GM23248 (cell line): ENCODE measurements at regions not wholly inside any gene's neighbourhood (a gene's known extent, or its start where the extent isn't known, plus 50 kb on each side); places are given as distances from the start of the nearest gene placed in this dataset.
"Not testable (repeated sequence)": the region's sequence is repeated elsewhere in the genome, so short reads cannot be mapped to it uniquely, and the experiment has no call there.

Source experiments
- DNase-seq: peaks from one replicate; pipeline ENCODE4 v3.0.0-alpha.2; 2015
- H2AFZ ChIP-seq: fragments of 200-600 bp; sonication (generic); 2 replicates; pipeline ENCODE4 v1.6.1; 2016; ENCODE audit warnings: antibody characterized with exemption
- H3F3A ChIP-seq: fragments of 200-600 bp; sonication (generic); 2 replicates; pipeline ENCODE4 v1.6.1; 2016; ENCODE audit warnings: mild to moderate bottlenecking, antibody characterized with exemption, mixed run types; ENCODE audit not compliant: insufficient read depth
- H3K27ac ChIP-seq: fragments of 200-600 bp; sonication (generic); 2 replicates; pipeline ENCODE4 v1.5.1; 2016; ENCODE audit warnings: mild to moderate bottlenecking
- H3K27me3 ChIP-seq: fragments of 200-600 bp; sonication (generic); replicated peaks from 2 replicates; pipeline ENCODE4 v1.6.1; 2016; ENCODE audit warnings: mild to moderate bottlenecking; ENCODE audit not compliant: insufficient read depth
- H3K36me3 ChIP-seq: fragments of 200-600 bp; sonication (generic); 2 replicates; pipeline ENCODE4 v1.6.1; 2016; ENCODE audit warnings: low read depth, mild to moderate bottlenecking
- H3K4me1 ChIP-seq: fragments of 200-600 bp; sonication (generic); 2 replicates; pipeline ENCODE4 v1.6.1; 2016; ENCODE audit warnings: mild to moderate bottlenecking; ENCODE audit not compliant: insufficient read depth
- H3K4me2 ChIP-seq: fragments of 200-600 bp; sonication (generic); one replicate; pipeline ENCODE4 v1.6.1; 2016; ENCODE audit warnings: mild to moderate bottlenecking; ENCODE audit not compliant: unreplicated experiment
- H3K4me3 ChIP-seq: fragments of 200-600 bp; sonication (generic); 2 replicates; pipeline ENCODE4 v1.5.1; 2016; ENCODE audit warnings: mild to moderate bottlenecking
- H3K79me2 ChIP-seq: fragments of 200-600 bp; sonication (generic); 2 replicates; pipeline ENCODE4 v1.6.1; 2016; ENCODE audit warnings: mild to moderate bottlenecking; ENCODE audit not compliant: insufficient read depth
- H3K9ac ChIP-seq: fragments of 200-600 bp; sonication (generic); 2 replicates; pipeline ENCODE4 v1.6.1; 2016; ENCODE audit warnings: mild to moderate bottlenecking
- H3K9me2 ChIP-seq: fragments of 200-600 bp; sonication (generic); 2 replicates; pipeline ENCODE4 v1.6.1; 2016; ENCODE audit warnings: mixed run types, mild to moderate bottlenecking, moderate library complexity; ENCODE audit not compliant: insufficient read depth
- H3K9me3 ChIP-seq: fragments of 200-600 bp; sonication (generic); one replicate; pipeline ENCODE4 v1.6.1; 2017; ENCODE audit warnings: low read depth
- H4K20me1 ChIP-seq: fragments of 200-600 bp; sonication (generic); 2 replicates; pipeline ENCODE4 v1.6.0; 2016; ENCODE audit not compliant: insufficient read depth
- EZH2 ChIP-seq: fragments of 200-600 bp; sonication (generic); IDR thresholded peaks from 2 replicates; pipeline ENCODE4 v1.6.1; 2018; ENCODE audit warnings: antibody characterized with exemption, mild to moderate bottlenecking; ENCODE audit not compliant: insufficient read depth, poor library complexity, severe bottlenecking
- EZH2phosphoT487 ChIP-seq: fragments of 200-600 bp; sonication (generic); IDR thresholded peaks from 2 replicates; pipeline ENCODE4 v1.6.1; 2018; ENCODE audit warnings: antibody characterized with exemption, moderate library complexity, mild to moderate bottlenecking, low read depth; ENCODE audit not compliant: insufficient read depth
- WGBS, 2 experiments: methylation state at CpG; one replicate each; pipeline ENCODE4 v1.1.6; 2015 to 2017; ENCODE audit warnings: low lambda C conversion rate in 2 of 2, low coverage in 1 of 2; ENCODE audit errors: missing lambda C conversion rate in 2 of 2; 5-methylcytosine and 5-hydroxymethylcytosine counted together
- in situ Hi-C: fragments of 300-500 bp; cut with MboI; formaldehyde crosslinking; loops from 2 replicates; pipeline ENCODE4 v1.15.0; 2020

DNA sequence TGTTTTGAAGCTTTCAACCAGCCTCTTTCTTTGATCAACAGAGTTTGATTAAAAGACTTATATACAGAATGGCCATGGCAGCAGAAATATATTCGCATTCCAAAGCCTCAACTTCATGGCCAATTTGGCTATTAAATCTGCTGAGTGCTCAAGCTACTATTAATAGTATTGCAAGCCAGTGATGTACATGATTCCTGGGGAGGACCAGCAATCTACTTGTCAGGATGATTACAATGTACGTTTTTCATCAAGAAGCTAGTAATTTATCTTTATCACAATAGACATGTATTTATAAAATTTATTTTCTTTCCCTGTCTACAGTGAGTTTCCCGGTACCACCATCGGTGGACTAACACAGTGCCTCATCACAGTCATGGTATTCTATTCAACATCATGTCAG lies 515.5 kb downstream of the AMY1C start:
- no peak overlapping the region for H2AFZ ChIP-seq
- H3K9ac ChIP-seq, result no peak overlapping the region
- H3K9me3 ChIP-seq, result no peaks in the 10 kb centered on the region
- H3K9me2 ChIP-seq, result no peaks in the 10 kb centered on the region
- H3F3A ChIP-seq, result no peaks in the 10 kb centered on the region
- no peaks in the 10 kb centered on the region for H3K36me3 ChIP-seq
- H3K79me2 ChIP-seq, result no peaks in the 10 kb centered on the region
- in situ Hi-C loops, result no loop called here
- H3K4me2 ChIP-seq, result no peak overlapping the region
- 28% methylated on average over 4 of the region's 4 CpGs for WGBS, 2 experiments
- H3K4me3 ChIP-seq, result no peak overlapping the region
- no peak overlapping the region for H3K27ac ChIP-seq
- no peaks in the 10 kb centered on the region for H4K20me1 ChIP-seq
- TF ChIP-seq EZH2phosphoT487 (no peak), EZH2 (no peak)
- no peaks in the 10 kb centered on the region for H3K4me1 ChIP-seq
- H3K27me3 ChIP-seq, result no peaks in the 10 kb centered on the region
- no peak for DNase-seq

DNA sequence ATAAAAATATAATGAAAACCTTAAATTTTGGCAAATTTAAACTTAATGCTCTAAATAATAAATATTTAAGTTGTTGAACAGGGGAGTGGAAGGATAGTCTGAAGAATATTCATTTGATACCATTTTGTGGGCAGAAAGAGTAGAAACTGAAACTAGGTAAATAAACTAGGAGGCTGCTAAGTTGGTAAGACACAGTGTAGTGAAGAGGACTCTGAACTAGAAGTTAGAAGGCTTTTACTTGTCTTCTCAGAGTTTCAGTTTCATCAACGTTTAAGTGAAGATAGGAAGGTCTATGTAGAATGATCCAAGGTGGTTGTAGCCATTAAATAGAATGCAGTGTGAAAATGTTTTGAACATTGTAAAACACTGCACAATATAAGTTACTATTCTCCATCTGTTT lies 516.9 kb downstream of the AMY1C start:
- WGBS, 2 experiments, result 0% methylated on average over 1 of the region's 1 CpG
- no peaks in the 10 kb centered on the region for H3K27me3 ChIP-seq
- TF ChIP-seq EZH2phosphoT487, result no peak
- no peak for TF ChIP-seq EZH2

DNA sequence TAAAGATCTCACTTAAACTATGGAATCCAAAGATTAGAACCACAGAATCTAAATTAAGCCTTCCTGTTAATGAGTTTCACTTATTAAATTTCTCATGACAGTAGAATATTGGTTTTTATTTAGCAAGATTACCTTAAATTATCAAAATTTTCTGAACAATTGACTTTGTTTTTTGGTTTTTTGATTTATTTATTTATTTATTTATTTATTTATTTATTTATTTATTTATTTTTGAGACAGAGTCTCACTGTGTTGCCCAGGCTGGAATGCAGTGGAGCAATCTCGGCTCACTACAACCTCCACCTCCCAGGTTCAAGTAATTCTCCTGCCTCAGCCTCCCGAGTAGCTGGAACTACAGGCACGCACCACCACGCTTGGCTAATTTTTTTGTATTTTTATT lies 538.6 kb downstream of the AMY1C start:
- H3K4me3 ChIP-seq, H3K36me3 ChIP-seq, H3K79me2 ChIP-seq, H3K4me1 ChIP-seq, H3K9me3 ChIP-seq, in situ Hi-C loops, H3K27me3 ChIP-seq, H3K9ac ChIP-seq, H4K20me1 ChIP-seq, H2AFZ ChIP-seq, H3K9me2 ChIP-seq, DNase-seq, H3K27ac ChIP-seq, H3F3A ChIP-seq, H3K4me2 ChIP-seq: not testable (repeated sequence)
- 51 to 61% methylated on average over 4 of the region's 4 CpGs for WGBS, 2 experiments

More for the DNA sequence above, 516.9 kb downstream of the AMY1C start:
- in situ Hi-C loops, result no loop called here
- Histone ChIP-seq H4K20me1 (no peaks in the 10 kb centered on the region), H3K36me3 (no peaks in the 10 kb centered on the region), H3K79me2 (no peaks in the 10 kb centered on the region), H3K9me2 (no peaks in the 10 kb centered on the region), H3F3A (no peaks in the 10 kb centered on the region), H3K4me3 (no peak overlapping the region), H3K9ac (no peak overlapping the region), H3K27ac (no peak overlapping the region), H3K9me3 (no peaks in the 10 kb centered on the region), H2AFZ (no peak overlapping the region), H3K4me1 (no peaks in the 10 kb centered on the region), H3K4me2 (no peak overlapping the region)
- DNase-seq, result no peak

DNA sequence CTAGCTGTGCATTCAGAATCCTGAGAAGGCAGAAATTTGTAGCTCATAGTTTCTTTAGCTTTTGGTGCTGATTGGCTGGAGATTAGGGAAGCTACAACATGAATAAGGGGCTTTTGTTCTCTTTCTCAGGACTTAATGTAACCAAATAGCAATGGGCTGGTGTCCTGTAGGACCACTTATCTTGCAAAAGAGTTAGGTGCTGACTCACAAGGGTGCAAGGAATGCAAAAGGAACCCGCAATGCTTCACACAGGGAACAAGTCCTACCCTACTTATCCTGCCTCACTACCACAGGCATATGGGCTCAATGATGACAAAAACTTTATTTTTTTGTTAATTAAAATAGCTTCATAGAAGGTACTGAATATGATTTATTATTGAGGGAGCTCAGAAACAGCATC lies 541.5 kb downstream of the AMY1C start:
- WGBS, 2 experiments, result 23 to 43% methylated on average over 1 of the region's 1 CpG
- in situ Hi-C loops, result no loop called here
- no peak for TF ChIP-seq EZH2phosphoT487
- TF ChIP-seq EZH2, result no peak
- Histone ChIP-seq H3K9me2 (no peaks in the 10 kb centered on the region), H3K36me3 (no peaks in the 10 kb centered on the region), H3F3A (no peaks in the 10 kb centered on the region), H3K9me3 (no peaks in the 10 kb centered on the region), H3K27me3 (no peaks in the 10 kb centered on the region), H3K9ac (no peak overlapping the region), H3K4me1 (no peaks in the 10 kb centered on the region), H3K79me2 (no peaks in the 10 kb centered on the region), H3K4me2 (no peak overlapping the region), H3K27ac (no peak overlapping the region), H4K20me1 (no peaks in the 10 kb centered on the region), H3K4me3 (no peak overlapping the region), H2AFZ (no peak overlapping the region)
- DNase-seq, result no peak

DNA sequence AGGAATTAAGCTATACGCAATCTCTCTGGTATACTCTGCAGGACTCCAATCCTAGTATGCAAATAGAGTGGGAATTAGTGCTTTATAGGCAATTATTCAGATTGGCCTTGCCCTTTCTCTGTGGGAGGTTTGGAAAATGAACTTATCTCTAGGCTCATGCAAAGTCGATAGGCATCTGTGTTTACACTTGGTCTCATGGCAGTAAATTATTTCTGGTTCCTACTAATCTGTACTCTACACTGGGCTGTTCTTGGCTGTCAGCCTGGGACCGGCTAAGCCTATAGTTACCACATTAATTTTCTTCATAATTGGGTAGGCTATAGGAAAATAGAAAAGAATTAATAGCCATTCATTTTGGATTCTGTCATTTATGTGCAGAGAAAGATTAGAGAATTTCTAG lies 544.6 kb downstream of the AMY1C start:
- WGBS, 2 experiments, result 7 to 10% methylated on average over 3 of the region's 3 CpGs
- H3K4me2 ChIP-seq, result no peak overlapping the region
- TF ChIP-seq EZH2phosphoT487, result no peak
- TF ChIP-seq EZH2, result no peak

More for the DNA sequence above, 544.6 kb downstream of the AMY1C start:
- H3F3A ChIP-seq, result no peaks in the 10 kb centered on the region
- no peaks in the 10 kb centered on the region for H3K27me3 ChIP-seq
- no peaks in the 10 kb centered on the region for H3K4me1 ChIP-seq
- H2AFZ ChIP-seq, result no peak overlapping the region
- H3K9me3 ChIP-seq, result no peaks in the 10 kb centered on the region
- DNase-seq, result no peak
- no peak overlapping the region for H3K27ac ChIP-seq
- H3K4me3 ChIP-seq, result no peak overlapping the region
- no peaks in the 10 kb centered on the region for H3K36me3 ChIP-seq
- in situ Hi-C loops, result no loop called here
- H3K9ac ChIP-seq, result no peak overlapping the region
- H3K79me2 ChIP-seq, result no peaks in the 10 kb centered on the region
- H4K20me1 ChIP-seq, result no peaks in the 10 kb centered on the region
- H3K9me2 ChIP-seq, result no peaks in the 10 kb centered on the region
